ENCODE measurements at regions not wholly inside any gene's neighbourhood (a gene's known extent, or its start where the extent isn't known, plus 50 kb on each side); places are given as distances from the start of the nearest gene placed in this dataset.

GRCh38 chr7:17549406-17549805, 251.0 kb downstream of the AHR start:
- TF ChIP-seq POLR2A (IDR thresholded peaks at IDR 0.05) (no peak), CTCF (IDR thresholded peaks at IDR 0.05) (no peak)
